Adrenal gland (tissue), 5 donors: ENCODE measurements at regions not wholly inside any gene's neighbourhood (a gene's known extent, or its start where the extent isn't known, plus 50 kb on each side); places are given as distances from the start of the nearest gene placed in this dataset.

Source experiments
- POLR2A ChIP-seq, 2 donors: fragments of 450-650 bp; IDR thresholded peaks; one replicate each; pipeline ENCODE4 v1.6.1; 2017; ENCODE audit warnings: antibody characterized with exemption in 2 of 2, mild to moderate bottlenecking in 2 of 2, moderate library complexity in 1 of 2
- TF ChIP-seq, protein P1 (sequence below), 6 experiments: fragments of 450-650 bp in 4 of 6; fragments of 200-600 bp in 2 of 6; sonication (generic) in 1 of 6; IDR thresholded peaks; 1 replicate in 5 of 6; 2 replicates in 1 of 6; pipeline versions ENCODE4 v1.5.1 to v1.8.0; 2016 to 2021; ENCODE audit warnings: antibody characterized with exemption in 6 of 6, mild to moderate bottlenecking in 2 of 6, moderate library complexity in 1 of 6
- donor health status: DM: no; HTN: no; CAD: no.

GRCh38 chr14:97888331-97888730 lies 1091.1 kb downstream of the VRK1 start:
- TF ChIP-seq, protein P1, sequence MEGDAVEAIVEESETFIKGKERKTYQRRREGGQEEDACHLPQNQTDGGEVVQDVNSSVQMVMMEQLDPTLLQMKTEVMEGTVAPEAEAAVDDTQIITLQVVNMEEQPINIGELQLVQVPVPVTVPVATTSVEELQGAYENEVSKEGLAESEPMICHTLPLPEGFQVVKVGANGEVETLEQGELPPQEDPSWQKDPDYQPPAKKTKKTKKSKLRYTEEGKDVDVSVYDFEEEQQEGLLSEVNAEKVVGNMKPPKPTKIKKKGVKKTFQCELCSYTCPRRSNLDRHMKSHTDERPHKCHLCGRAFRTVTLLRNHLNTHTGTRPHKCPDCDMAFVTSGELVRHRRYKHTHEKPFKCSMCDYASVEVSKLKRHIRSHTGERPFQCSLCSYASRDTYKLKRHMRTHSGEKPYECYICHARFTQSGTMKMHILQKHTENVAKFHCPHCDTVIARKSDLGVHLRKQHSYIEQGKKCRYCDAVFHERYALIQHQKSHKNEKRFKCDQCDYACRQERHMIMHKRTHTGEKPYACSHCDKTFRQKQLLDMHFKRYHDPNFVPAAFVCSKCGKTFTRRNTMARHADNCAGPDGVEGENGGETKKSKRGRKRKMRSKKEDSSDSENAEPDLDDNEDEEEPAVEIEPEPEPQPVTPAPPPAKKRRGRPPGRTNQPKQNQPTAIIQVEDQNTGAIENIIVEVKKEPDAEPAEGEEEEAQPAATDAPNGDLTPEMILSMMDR (IDR thresholded peaks at IDR 0.05): no peak
- no peak for TF ChIP-seq POLR2A (IDR thresholded peaks at IDR 0.05)
